DND-41 (cell line): ENCODE measurements at regions not wholly inside any gene's neighbourhood (a gene's known extent, or its start where the extent isn't known, plus 50 kb on each side); places are given as distances from the start of the nearest gene placed in this dataset.

ENCODE experiments used
- CTCF ChIP-seq: IDR thresholded peaks from 2 replicates; pipeline ENCODE4 v1.5.1; 2012; ENCODE audit warnings: borderline replicate concordance, low read length, moderate library complexity, mild to moderate bottlenecking; ENCODE audit not compliant: poor library complexity, severe bottlenecking; ENCODE audit errors: extremely low read depth
- EZH2 ChIP-seq: IDR thresholded peaks from 3 replicates; pipeline ENCODE4 v1.6.1; 2012; ENCODE audit warnings: borderline replicate concordance, low read depth, mild to moderate bottlenecking, moderate library complexity, low read length, inconsistent platforms; ENCODE audit not compliant: severe bottlenecking

GRCh38 chr6:56877922-56878321, 77.0 kb upstream of the BEND6 start:
- TF ChIP-seq EZH2 (no peak), CTCF (no peak)
